ENCODE measurements at regions not wholly inside any gene's neighbourhood (a gene's known extent, or its start where the extent isn't known, plus 50 kb on each side); places are given as distances from the start of the nearest gene placed in this dataset.

DNA sequence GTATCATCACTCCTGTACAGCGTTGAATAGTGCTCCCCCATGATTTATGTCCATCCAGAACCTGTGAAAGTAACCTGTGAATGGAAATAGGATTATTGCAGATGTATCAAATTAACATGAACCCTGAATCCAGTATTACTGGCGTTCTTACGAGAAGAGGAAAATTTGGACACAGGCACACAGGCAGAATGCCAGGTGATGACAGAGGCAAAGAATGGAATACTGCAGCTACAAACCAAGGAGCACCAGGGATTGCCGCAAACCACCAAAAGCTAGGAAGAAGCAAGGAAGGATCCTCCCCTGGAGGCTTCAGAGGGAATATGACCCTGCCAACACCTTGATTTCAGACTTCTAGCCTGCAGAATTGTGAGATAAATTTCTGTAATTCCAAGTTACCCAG, 113.5 kb upstream of the EGLN3 start (continued):
- TF ChIP-seq, protein P1, sequence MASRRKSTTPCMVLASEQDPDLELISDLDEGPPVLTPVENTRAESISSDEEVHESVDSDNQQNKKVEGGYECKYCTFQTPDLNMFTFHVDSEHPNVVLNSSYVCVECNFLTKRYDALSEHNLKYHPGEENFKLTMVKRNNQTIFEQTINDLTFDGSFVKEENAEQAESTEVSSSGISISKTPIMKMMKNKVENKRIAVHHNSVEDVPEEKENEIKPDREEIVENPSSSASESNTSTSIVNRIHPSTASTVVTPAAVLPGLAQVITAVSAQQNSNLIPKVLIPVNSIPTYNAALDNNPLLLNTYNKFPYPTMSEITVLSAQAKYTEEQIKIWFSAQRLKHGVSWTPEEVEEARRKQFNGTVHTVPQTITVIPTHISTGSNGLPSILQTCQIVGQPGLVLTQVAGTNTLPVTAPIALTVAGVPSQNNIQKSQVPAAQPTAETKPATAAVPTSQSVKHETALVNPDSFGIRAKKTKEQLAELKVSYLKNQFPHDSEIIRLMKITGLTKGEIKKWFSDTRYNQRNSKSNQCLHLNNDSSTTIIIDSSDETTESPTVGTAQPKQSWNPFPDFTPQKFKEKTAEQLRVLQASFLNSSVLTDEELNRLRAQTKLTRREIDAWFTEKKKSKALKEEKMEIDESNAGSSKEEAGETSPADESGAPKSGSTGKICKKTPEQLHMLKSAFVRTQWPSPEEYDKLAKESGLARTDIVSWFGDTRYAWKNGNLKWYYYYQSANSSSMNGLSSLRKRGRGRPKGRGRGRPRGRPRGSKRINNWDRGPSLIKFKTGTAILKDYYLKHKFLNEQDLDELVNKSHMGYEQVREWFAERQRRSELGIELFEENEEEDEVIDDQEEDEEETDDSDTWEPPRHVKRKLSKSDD (conservative IDR thresholded peaks at IDR 0.05; ENCODE audit: low read length): no peak
- no peak for TF ChIP-seq NFE2 (IDR thresholded peaks at IDR 0.05; ENCODE audit: low read depth)
- no peak for TF ChIP-seq HCFC1 (IDR thresholded peaks at IDR 0.05; ENCODE audit: low read depth, low read length)
- no peak for TF ChIP-seq MTA2 (IDR thresholded peaks at IDR 0.05; ENCODE audit: low read depth)
- TF ChIP-seq THRAP3 (IDR thresholded peaks at IDR 0.05; ENCODE audit: borderline replicate concordance): no peak
- no peak for TF ChIP-seq RBM15 (IDR thresholded peaks at IDR 0.05; ENCODE audit: insufficient read depth, low read length)
- TF ChIP-seq POLR3A (IDR thresholded peaks at IDR 0.05; ENCODE audit: borderline replicate concordance, extremely low read depth, insufficient read depth, insufficient read length): no peak
- TF ChIP-seq ZNF175 (CRISPR knock-in tag; IDR thresholded peaks at IDR 0.05; ENCODE audit: low read depth): no peak
- TF ChIP-seq, protein P2, sequence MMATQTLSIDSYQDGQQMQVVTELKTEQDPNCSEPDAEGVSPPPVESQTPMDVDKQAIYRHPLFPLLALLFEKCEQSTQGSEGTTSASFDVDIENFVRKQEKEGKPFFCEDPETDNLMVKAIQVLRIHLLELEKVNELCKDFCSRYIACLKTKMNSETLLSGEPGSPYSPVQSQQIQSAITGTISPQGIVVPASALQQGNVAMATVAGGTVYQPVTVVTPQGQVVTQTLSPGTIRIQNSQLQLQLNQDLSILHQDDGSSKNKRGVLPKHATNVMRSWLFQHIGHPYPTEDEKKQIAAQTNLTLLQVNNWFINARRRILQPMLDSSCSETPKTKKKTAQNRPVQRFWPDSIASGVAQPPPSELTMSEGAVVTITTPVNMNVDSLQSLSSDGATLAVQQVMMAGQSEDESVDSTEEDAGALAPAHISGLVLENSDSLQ (IDR thresholded peaks at IDR 0.05): no peak
- no peak for TF ChIP-seq THRB (CRISPR knock-in tag; conservative IDR thresholded peaks at IDR 0.05)
- no peak for TF ChIP-seq SRSF7 (optimal IDR thresholded peaks at IDR 0.05; ENCODE audit: low read depth, low read length)
- no peak for TF ChIP-seq NCOR1 (IDR thresholded peaks at IDR 0.05)
- TF ChIP-seq NFIX (CRISPR knock-in tag; IDR thresholded peaks at IDR 0.05; ENCODE audit: low read depth): no peak
- no peak for TF ChIP-seq ZNF282 (CRISPR knock-in tag; IDR thresholded peaks at IDR 0.05)
- TF ChIP-seq ZNF134 (CRISPR knock-in tag; conservative IDR thresholded peaks at IDR 0.05): no peak
- TF ChIP-seq MTA3 (IDR thresholded peaks at IDR 0.05; ENCODE audit: borderline replicate concordance): no peak

Data from K562 (cell line).